ENCODE measurements at regions not wholly inside any gene's neighbourhood (a gene's known extent, or its start where the extent isn't known, plus 50 kb on each side); places are given as distances from the start of the nearest gene placed in this dataset. TPM values are rescaled to one million over a fixed set of nuclear protein-coding genes. Genes with fewer than 3 reads are reported as not detected.

GRCh38 chr15:37881237-37882013 is 53.0 kb upstream of the TMCO5A start:
- Histone ChIP-seq H3K4me3 (ENCODE audit: low read depth, low read length) (no peak overlapping the region), H3K27me3 (ENCODE audit: control insufficient read depth, insufficient read depth, low read length) (no peaks in the 10 kb centered on the region), H3K36me3 (ENCODE audit: control insufficient read depth, insufficient read depth, low read length) (no peaks in the 10 kb centered on the region)
- TF ChIP-seq, protein P1, sequence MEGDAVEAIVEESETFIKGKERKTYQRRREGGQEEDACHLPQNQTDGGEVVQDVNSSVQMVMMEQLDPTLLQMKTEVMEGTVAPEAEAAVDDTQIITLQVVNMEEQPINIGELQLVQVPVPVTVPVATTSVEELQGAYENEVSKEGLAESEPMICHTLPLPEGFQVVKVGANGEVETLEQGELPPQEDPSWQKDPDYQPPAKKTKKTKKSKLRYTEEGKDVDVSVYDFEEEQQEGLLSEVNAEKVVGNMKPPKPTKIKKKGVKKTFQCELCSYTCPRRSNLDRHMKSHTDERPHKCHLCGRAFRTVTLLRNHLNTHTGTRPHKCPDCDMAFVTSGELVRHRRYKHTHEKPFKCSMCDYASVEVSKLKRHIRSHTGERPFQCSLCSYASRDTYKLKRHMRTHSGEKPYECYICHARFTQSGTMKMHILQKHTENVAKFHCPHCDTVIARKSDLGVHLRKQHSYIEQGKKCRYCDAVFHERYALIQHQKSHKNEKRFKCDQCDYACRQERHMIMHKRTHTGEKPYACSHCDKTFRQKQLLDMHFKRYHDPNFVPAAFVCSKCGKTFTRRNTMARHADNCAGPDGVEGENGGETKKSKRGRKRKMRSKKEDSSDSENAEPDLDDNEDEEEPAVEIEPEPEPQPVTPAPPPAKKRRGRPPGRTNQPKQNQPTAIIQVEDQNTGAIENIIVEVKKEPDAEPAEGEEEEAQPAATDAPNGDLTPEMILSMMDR (IDR thresholded peaks at IDR 0.05; ENCODE audit: insufficient read depth, low read depth, low read length) = no peak
- ChIA-PET CTCF (interaction anchor here (0.6 to 6.8 kb wide), 14 partner anchors 9 to 1106 kb away, joined by 3 to 61 read pairs (median 5); no protein-coding TSS in a partner anchor), POLR2A (no interaction called here)
- DNase-seq (ENCODE audit: low read depth) = no peak

DNA sequence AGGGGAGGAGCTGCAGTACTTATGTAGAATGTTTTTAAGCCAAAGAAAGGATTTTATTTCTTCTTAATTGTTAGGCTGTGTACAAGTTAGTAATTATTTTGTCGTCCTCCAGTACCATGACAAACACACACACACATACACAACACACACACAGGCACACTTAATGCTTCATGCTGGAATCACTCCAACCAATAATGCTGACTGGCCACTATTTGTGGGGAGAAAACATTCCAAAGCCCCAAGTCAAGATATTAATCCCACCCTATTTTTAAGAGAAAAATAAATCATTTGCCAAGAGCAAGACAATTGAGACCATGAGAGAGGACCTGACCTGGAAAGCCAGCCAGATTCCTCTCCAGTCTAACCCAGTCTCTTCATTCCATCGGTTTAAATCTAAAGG is 51.8 kb upstream of the TMCO5A start:
- Histone ChIP-seq H3K36me3 (ENCODE audit: control insufficient read depth, insufficient read depth, low read length) (no peaks in the 10 kb centered on the region), H3K4me3 (ENCODE audit: low read depth, low read length) (no peak overlapping the region), H3K27me3 (ENCODE audit: control insufficient read depth, insufficient read depth, low read length) (no peaks in the 10 kb centered on the region)
- TF ChIP-seq, protein P1 (IDR thresholded peaks at IDR 0.05; ENCODE audit: insufficient read depth, low read depth, low read length) = no peak
- DNase-seq (ENCODE audit: low read depth) = no peak
- POLR2A ChIA-PET = no interaction called here
- CTCF ChIA-PET = interaction anchor here (1.2 to 6.8 kb wide), 3 partner anchors 9 to 747 kb away, joined by 3 to 61 read pairs (median 5); no protein-coding TSS in a partner anchor

Small RNAs in the stretch of these regions (small RNA-seq; reads per million reads assigned to genes)
- gene RF00017 (ENCODE audit: insufficient read length, low read depth, low replicate concordance) = not detected

All from BJ (cell line).